ENCODE measurements at regions not wholly inside any gene's neighbourhood (a gene's known extent, or its start where the extent isn't known, plus 50 kb on each side); places are given as distances from the start of the nearest gene placed in this dataset.

DNA sequence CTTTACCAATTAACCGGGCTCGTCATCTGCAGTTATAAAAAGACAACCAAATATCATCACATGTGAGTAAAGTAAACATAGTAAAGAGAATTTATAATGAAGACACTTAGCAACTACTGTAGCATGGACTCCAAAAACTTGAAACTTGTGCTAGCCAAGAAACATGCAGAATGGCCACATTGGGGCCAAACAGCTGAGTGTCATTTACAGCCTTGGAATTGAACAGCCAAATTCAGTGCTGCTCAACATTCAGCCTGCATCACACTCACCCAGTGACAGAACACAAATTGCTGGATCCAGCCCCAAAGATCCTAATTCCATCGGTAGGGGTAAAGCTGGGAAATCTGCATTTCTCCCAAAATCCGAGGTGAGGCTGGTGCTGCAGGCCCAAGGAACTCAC is 224.8 kb upstream of the GYPC start:
- TF ChIP-seq, protein P1, sequence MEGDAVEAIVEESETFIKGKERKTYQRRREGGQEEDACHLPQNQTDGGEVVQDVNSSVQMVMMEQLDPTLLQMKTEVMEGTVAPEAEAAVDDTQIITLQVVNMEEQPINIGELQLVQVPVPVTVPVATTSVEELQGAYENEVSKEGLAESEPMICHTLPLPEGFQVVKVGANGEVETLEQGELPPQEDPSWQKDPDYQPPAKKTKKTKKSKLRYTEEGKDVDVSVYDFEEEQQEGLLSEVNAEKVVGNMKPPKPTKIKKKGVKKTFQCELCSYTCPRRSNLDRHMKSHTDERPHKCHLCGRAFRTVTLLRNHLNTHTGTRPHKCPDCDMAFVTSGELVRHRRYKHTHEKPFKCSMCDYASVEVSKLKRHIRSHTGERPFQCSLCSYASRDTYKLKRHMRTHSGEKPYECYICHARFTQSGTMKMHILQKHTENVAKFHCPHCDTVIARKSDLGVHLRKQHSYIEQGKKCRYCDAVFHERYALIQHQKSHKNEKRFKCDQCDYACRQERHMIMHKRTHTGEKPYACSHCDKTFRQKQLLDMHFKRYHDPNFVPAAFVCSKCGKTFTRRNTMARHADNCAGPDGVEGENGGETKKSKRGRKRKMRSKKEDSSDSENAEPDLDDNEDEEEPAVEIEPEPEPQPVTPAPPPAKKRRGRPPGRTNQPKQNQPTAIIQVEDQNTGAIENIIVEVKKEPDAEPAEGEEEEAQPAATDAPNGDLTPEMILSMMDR (IDR thresholded peaks at IDR 0.05; ENCODE audit: low read depth, low read length, missing control alignments) = no peak
- H3K4me3 ChIP-seq (replicated peaks; ENCODE audit: low read depth, low read length) = no peak overlapping the region
- DNase-seq (ENCODE audit: extremely low read depth, low read depth) = no peak

DNA sequence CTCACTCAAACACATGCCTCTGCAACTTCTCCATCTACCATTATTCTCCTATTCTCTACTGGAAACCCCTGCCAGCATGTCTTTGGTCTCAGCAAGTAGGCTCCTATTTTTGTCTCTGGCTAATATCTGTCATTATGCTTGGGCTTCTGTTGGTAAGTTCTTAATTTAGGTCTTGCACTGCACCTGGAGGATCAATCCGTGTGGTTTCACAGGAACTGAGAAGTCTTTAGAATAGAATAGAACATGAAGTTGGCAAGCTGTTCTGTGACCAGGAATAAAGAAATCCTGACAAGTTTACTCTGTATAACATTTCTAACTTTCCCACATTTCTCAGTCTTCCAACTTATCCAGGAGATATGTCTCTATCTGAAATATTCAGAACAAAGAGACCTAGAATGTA is 219.5 kb upstream of the GYPC start:
- TF ChIP-seq, protein P1 (IDR thresholded peaks at IDR 0.05; ENCODE audit: low read depth, low read length, missing control alignments) = no peak
- H3K4me3 ChIP-seq (replicated peaks; ENCODE audit: low read depth, low read length) = no peak overlapping the region
- DNase-seq (ENCODE audit: extremely low read depth, low read depth) = no peak

DNA sequence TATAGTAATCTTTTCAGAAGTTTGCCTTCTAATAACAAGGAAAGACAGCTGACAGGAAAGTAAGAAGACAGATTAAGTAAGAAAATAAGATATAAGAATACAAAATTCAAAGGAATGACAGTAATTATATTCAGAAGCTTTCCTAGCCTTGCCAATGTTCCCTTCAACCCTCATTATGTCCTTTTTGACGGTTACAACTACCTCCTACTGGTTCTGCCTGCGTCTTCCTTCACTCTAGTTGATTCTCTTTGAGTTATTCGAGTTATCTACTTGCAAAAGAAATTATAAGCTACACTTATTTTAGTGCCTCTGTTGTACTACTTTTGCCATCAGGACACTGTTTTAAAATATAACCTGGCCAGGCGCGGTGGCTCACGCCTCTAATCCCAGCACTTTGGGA is 218.9 kb upstream of the GYPC start:
- H3K4me3 ChIP-seq (replicated peaks; ENCODE audit: low read depth, low read length) = no peak overlapping the region
- TF ChIP-seq, protein P1 (IDR thresholded peaks at IDR 0.05; ENCODE audit: low read depth, low read length, missing control alignments) = no peak
- DNase-seq (ENCODE audit: extremely low read depth, low read depth) = no peak

DNA sequence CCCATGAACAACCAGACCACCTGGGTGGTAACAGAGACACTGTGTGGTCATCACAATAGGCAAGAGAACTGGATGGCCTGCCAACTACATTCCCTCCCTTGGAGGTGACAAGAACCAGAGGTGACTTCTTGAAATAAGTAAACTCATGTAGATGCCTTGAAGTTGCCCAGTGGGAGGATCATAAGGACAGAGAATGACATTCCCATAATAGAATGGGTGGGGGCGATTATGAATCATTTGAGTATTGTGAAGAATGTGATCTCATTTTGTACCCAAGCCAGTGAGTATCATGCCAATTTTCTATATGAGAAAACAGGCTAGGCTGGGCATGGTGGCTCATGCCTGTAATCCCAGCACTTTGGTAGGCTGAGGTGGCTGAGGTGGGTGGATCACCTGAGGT is 211.4 kb upstream of the GYPC start:
- no peak for DNase-seq (ENCODE audit: extremely low read depth, low read depth)
- TF ChIP-seq, protein P1 (IDR thresholded peaks at IDR 0.05; ENCODE audit: low read depth, low read length, missing control alignments) = no peak
- no peak overlapping the region for H3K4me3 ChIP-seq (replicated peaks; ENCODE audit: low read depth, low read length)

DNA sequence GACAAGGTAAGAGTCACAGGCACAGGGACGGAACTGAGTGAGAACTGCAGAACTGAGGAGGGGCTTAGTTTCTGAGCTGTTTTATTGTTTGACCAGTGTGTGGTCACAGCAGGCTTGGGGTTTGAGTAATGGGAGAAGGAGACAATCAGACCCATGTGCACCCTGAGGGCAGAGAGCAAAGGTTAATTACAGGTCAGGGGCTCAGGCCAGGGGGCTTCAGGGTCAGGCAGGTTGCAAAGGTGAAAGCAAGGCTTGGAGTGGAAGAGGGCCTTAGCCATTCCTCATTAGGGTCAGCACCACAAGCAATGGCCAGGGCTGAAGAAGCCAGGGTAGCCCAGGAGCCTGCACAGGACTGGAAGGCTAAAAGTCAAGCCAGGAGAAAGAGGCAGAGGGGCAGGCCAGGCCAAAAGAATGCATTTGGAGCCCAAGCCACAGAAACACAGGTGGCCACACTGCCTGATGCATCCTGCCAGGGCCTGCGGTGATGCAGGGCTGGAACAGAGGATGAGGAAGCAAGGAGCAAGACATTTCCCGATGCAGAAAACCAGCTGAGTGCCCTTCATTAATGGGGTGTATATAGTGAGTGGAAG is 209.8 kb upstream of the GYPC start:
- DNase-seq (ENCODE audit: extremely low read depth, low read depth) = no peak
- no peak overlapping the region for H3K4me3 ChIP-seq (replicated peaks; ENCODE audit: low read depth, low read length)
- TF ChIP-seq, protein P1 (IDR thresholded peaks at IDR 0.05; ENCODE audit: low read depth, low read length, missing control alignments) = no peak

DNA sequence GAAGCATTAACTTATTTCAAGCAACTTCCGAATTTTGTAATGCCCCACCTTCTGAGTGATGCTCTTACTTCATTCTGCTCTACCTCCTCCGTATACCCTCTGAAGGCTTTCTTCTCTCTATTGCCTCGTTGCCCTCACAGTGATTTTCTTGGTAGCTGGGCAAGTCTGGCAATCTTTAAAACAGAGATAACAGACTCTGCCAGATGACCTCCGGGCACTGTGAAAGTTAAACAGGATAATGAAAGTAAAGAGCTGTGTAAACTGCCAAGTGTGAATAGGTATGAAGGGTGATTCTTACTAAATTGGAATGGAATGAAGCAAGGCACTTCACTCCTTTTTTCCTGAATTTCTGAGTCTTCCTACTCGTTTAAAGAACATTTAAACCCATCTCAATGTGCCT is 207.3 kb upstream of the GYPC start:
- no peak overlapping the region for H3K4me3 ChIP-seq (replicated peaks; ENCODE audit: low read depth, low read length)
- DNase-seq (ENCODE audit: extremely low read depth, low read depth) = no peak
- TF ChIP-seq, protein P1 (IDR thresholded peaks at IDR 0.05; ENCODE audit: low read depth, low read length, missing control alignments) = no peak

DNA sequence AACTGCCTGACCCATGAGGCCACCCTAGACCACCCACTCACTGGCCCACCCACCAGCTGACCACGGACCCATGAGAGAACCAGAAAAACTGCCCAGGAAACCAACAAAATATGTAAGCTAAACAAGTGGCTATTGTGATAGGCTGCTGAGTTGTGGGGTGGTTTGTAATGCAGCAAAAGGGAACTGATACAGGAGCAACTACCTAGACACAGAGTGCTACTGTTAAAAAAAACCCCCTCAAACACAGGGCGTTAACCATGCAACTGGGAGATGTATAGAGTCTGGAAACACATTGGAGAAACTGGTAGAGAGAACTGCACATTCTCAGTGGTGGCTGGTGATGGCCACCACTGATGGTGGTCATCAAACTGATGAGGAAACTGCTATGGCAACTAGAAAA is 206.3 kb upstream of the GYPC start:
- no peak for DNase-seq (ENCODE audit: extremely low read depth, low read depth)
- no peak overlapping the region for H3K4me3 ChIP-seq (replicated peaks; ENCODE audit: low read depth, low read length)
- TF ChIP-seq, protein P1 (IDR thresholded peaks at IDR 0.05; ENCODE audit: low read depth, low read length, missing control alignments) = no peak

Measured in HFF-Myc (cell line).